ENCODE measurements at regions not wholly inside any gene's neighbourhood (a gene's known extent, or its start where the extent isn't known, plus 50 kb on each side); places are given as distances from the start of the nearest gene placed in this dataset.
"Not testable (repeated sequence)": the region's sequence is repeated elsewhere in the genome, so short reads cannot be mapped to it uniquely, and the experiment has no call there.

- DNase-seq (ENCODE audit: low read depth) = not testable (repeated sequence)
These were observed 84.4 kb upstream of the ANTXRL start for GRCh38 chr10:46202405-46202804.

DNA sequence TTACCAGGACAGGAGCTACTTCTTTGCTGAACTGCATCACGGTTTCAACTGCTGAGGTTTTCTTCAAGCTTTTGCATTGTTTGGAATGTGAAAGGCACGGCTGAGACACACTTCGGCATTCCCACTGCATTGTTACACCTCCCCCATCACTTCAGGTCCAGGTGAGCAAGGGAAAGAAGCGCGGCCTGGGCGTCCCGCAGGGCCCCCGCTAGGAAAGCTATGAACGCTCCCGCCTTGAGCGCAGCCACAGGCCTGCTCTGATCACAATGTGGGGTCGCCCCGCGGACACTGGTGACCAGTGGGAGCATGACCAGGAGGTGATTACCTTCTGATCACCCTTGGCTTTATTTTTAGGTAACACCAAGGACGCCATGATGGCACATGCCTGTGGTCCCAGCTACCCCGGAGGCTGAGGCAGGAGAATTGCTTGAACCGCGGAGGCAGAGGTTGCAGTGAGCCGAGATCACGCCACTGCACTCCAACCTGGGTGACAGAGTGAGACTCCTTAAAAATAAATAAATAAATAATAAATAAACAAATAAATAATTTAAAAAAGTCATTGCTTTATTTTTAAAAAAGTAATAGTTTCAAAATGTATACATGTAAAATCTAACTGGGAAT is 82.2 kb upstream of the ANTXRL start:
- DNase-seq (ENCODE audit: low read depth) = not testable (repeated sequence)

- DNase-seq (ENCODE audit: low read depth) = not testable (repeated sequence)
These were observed 76.4 kb upstream of the ANTXRL start for GRCh38 chr10:46210427-46210826.

- DNase-seq (ENCODE audit: low read depth) = no peak
These were observed 71.4 kb upstream of the ANTXRL start for GRCh38 chr10:46215426-46215825.

- no peak for DNase-seq (ENCODE audit: low read depth)
These were observed 70.7 kb upstream of the ANTXRL start for GRCh38 chr10:46216003-46216634.

GRCh38 chr10:46216836-46217751 is 69.7 kb upstream of the ANTXRL start:
- peak; percentile 20 for DNase-seq (ENCODE audit: low read depth)

- DNase-seq (ENCODE audit: low read depth) = no peak
These were observed 68.9 kb upstream of the ANTXRL start for GRCh38 chr10:46217752-46218453.

DNA sequence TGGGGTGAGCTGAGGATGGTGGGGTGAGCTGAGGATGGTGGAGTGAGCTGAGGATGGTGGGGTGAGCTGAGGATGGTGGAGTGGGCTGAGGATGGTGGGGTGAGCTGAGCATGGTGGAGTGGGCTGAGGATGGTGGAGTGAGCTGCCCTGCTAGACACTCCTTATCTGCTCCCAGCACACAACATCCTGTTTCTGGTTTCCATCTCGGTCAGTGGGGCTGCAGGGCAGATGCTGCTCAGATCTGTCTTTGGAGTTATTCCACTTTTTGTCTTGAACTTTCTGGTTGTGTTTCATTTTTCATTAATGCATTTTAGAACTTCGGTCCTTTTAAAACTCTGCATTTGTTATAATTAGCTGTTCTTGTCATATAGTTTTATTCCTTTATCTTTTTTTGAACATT is 67.9 kb upstream of the ANTXRL start:
- no peak for DNase-seq (ENCODE audit: low read depth)

GRCh38 chr10:46219431-46219990 is 67.3 kb upstream of the ANTXRL start:
- DNase-seq (ENCODE audit: low read depth) = not testable (repeated sequence)

GRCh38 chr10:46220187-46220586 is 66.6 kb upstream of the ANTXRL start:
- DNase-seq (ENCODE audit: low read depth) = no peak

GRCh38 chr10:46220872-46221538 is 65.8 kb upstream of the ANTXRL start:
- peak; percentile 20 for DNase-seq (ENCODE audit: low read depth)

DNA sequence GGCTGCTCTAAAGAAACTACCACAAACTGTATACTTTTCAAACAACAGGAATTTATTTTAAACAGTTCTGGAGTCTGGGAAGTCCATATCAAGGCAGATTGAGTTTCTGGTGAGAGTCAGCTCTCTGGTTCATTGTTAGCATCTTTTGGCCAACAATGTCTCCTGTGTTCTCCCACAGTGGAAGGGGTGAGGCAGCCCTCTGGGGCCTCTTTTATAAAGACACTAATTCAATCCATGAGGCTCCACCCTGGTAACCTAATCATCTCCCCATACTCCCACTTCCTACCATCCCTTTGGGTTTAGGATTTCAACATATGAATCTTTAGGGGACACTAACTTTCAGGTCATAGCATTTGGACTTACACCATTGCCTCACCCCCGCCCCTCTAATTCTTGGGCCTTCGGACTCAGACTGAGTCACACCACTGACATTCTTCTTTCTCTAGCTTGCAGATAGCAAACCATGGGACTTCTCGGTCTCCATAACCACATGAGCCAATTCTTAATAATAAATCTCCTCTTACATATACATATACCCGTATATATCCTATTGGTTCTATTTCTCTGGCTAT is 64.3 kb upstream of the ANTXRL start:
- DNase-seq (ENCODE audit: low read depth) = peak; percentile 25

DNA sequence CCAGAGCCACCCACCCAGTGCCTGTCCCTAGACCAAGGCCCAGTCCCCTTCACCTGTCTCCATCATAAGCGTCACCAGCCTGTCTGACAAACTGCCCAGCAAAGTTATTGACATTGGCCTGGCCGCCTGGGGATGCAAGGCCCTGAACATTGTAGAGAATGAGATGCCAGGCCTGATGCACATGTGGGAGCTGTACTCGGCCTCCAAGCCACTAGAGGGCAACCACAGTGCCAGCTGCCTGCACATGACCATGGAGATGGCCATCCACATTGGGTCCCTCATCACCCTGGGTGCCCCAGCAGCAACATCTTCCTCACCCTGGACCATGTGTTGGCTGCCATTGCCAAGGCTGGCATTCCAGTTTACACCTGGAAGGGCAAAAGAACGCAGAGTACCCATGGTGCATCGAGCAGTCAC is 63.7 kb upstream of the ANTXRL start:
- no peak for DNase-seq (ENCODE audit: low read depth)

- no peak for DNase-seq (ENCODE audit: low read depth)
These were observed 63.0 kb upstream of the ANTXRL start for GRCh38 chr10:46223626-46224413.

GRCh38 chr10:46224414-46224682 is 62.4 kb upstream of the ANTXRL start:
- no peak for DNase-seq (ENCODE audit: low read depth)

- DNase-seq (ENCODE audit: low read depth) = no peak
These were observed 61.2 kb upstream of the ANTXRL start for GRCh38 chr10:46225597-46225996.

GRCh38 chr10:46226232-46226631 is 60.6 kb upstream of the ANTXRL start:
- no peak for DNase-seq (ENCODE audit: low read depth)

- no peak for DNase-seq (ENCODE audit: low read depth)
These were observed 59.8 kb upstream of the ANTXRL start for GRCh38 chr10:46226900-46227558.

GRCh38 chr10:46227571-46227935 is 59.2 kb upstream of the ANTXRL start:
- no peak for DNase-seq (ENCODE audit: low read depth)

Measured in ELR (cell line).